ENCODE measurements at regions not wholly inside any gene's neighbourhood (a gene's known extent, or its start where the extent isn't known, plus 50 kb on each side); places are given as distances from the start of the nearest gene placed in this dataset.
"Not testable (repeated sequence)": the region's sequence is repeated elsewhere in the genome, so short reads cannot be mapped to it uniquely, and the experiment has no call there.

DNA sequence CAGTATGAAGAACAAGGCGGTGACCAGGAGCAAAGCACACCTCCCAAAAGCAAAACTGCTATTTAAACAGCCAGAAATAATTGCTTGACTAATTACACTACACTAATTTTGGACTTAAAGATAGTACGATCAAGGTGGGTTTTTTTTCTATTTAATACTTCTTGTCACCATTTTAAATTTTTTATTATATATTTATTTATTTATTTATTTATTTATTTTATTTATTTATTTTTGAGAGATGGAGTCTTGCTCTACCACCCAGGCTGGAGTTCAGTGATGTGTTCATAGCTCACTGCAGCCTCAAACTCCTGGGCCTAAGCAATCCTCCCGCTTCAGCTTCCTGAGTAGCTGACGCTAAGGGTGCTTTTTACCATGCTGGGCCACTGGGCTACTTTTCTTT is 146.2 kb upstream of the IRX1 start:
- no peaks in the 10 kb centered on the region for H3K4me1 ChIP-seq (ENCODE audit: control insufficient read depth in 2 of 2, insufficient read depth in 2 of 2, low read length in 2 of 2)
- WGBS (ENCODE audit: insufficient coverage): 97% methylated on average over 2 of the region's 4 CpGs
- ChIA-PET CTCF (no interaction called here), POLR2A (no interaction called here)
- H3K9me3 Mint-ChIP-seq (ENCODE audit: insufficient read depth): peaks cover 3% of the 10 kb centered on the region
- no peaks in the 10 kb centered on the region for H4K20me1 ChIP-seq (ENCODE audit: control insufficient read depth, insufficient read depth, low read length, poor library complexity, severe bottlenecking)
- H3K9ac ChIP-seq (ENCODE audit: low read length): no peak overlapping the region
- no peaks in the 10 kb centered on the region for H3K79me2 ChIP-seq (ENCODE audit: control insufficient read depth, insufficient read depth, low read length)
- H3K4me3 Mint-ChIP-seq: no peak overlapping the region
- no peaks in the 10 kb centered on the region for H3K27me3 ChIP-seq (replicated peaks in 1 of 4; ENCODE audit: control extremely low read depth in 1 of 4, control insufficient read depth in 3 of 4, insufficient read depth in 4 of 4, low read length in 3 of 4)
- no peaks in the 10 kb centered on the region for H3K27me3 Mint-ChIP-seq
- intact Hi-C loops (cut with micrococcal nuclease): no loop called here
- no peak for ATAC-seq (ENCODE audit: low read depth)
- H3K4me1 Mint-ChIP-seq: no peaks in the 10 kb centered on the region
- no peak overlapping the region for H3K27ac Mint-ChIP-seq
- no peaks in the 10 kb centered on the region for H3K36me3 ChIP-seq (replicated peaks in 1 of 2; ENCODE audit: control extremely low read depth in 1 of 2, control insufficient read depth in 1 of 2, extremely low read depth in 1 of 2, insufficient read depth in 2 of 2, low read length in 1 of 2)
- no peak overlapping the region for H3K4me3 ChIP-seq (ENCODE audit: control extremely low read depth in 1 of 5, extremely low read depth in 1 of 5, insufficient read depth in 1 of 5, low read depth in 2 of 5, low read length in 4 of 5)
- H3K9me3 ChIP-seq (ENCODE audit: control extremely low read depth in 1 of 3, control insufficient read depth in 2 of 3, insufficient read depth in 1 of 3, low read length in 2 of 3): peaks cover 0 to 19% (median 0%) of the 10 kb centered on the region in 3 donors
- no peak overlapping the region for H3K27ac ChIP-seq (ENCODE audit: low read length in 2 of 2)
- TF ChIP-seq, protein P1, sequence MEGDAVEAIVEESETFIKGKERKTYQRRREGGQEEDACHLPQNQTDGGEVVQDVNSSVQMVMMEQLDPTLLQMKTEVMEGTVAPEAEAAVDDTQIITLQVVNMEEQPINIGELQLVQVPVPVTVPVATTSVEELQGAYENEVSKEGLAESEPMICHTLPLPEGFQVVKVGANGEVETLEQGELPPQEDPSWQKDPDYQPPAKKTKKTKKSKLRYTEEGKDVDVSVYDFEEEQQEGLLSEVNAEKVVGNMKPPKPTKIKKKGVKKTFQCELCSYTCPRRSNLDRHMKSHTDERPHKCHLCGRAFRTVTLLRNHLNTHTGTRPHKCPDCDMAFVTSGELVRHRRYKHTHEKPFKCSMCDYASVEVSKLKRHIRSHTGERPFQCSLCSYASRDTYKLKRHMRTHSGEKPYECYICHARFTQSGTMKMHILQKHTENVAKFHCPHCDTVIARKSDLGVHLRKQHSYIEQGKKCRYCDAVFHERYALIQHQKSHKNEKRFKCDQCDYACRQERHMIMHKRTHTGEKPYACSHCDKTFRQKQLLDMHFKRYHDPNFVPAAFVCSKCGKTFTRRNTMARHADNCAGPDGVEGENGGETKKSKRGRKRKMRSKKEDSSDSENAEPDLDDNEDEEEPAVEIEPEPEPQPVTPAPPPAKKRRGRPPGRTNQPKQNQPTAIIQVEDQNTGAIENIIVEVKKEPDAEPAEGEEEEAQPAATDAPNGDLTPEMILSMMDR (IDR thresholded peaks at IDR 0.05): no peak
- TF ChIP-seq EZH2 (IDR thresholded peaks at IDR 0.05; ENCODE audit: borderline replicate concordance, insufficient read depth, low read depth, low read length, poor library complexity, severe bottlenecking): no peak
- H3K4me2 ChIP-seq (replicated peaks; ENCODE audit: low read depth, low read length, poor library complexity, severe bottlenecking): no peak overlapping the region
- H2AFZ ChIP-seq (ENCODE audit: insufficient read depth, low read depth, low read length, poor library complexity, severe bottlenecking): no peak overlapping the region
- DNase-seq: no peak

DNA sequence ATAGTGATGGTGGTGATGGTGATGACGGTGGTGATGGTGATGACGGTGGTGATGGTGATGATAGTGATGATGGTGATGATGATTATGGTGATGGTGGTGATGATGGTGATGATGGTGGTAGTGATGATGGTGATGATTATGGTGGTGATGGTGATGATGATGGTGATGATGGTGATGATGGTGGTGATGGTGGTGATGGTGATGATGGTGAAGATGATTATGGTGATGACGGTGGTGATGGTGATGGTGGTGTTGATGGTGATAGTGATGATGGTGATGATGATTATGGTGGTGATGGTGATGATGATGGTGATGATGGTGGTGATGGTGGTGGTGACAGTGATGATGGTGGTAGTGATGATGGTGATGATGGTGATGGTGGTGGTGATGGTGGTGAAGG is 149.2 kb upstream of the IRX1 start:
- intact Hi-C loops (cut with micrococcal nuclease): no loop called here
- Mint-ChIP-seq H3K27me3 (no peaks in the 10 kb centered on the region), H3K4me3 (no peak overlapping the region), H3K9me3 (ENCODE audit: insufficient read depth) (no peaks in the 10 kb centered on the region), H3K4me1 (no peaks in the 10 kb centered on the region), H3K27ac (no peak overlapping the region)
- Histone ChIP-seq H3K4me3 (ENCODE audit: control extremely low read depth in 1 of 5, extremely low read depth in 1 of 5, insufficient read depth in 1 of 5, low read depth in 2 of 5, low read length in 4 of 5) (no peak overlapping the region), H4K20me1 (ENCODE audit: control insufficient read depth, insufficient read depth, low read length, poor library complexity, severe bottlenecking) (no peaks in the 10 kb centered on the region), H3K4me1 (ENCODE audit: control insufficient read depth in 2 of 2, insufficient read depth in 2 of 2, low read length in 2 of 2) (no peaks in the 10 kb centered on the region), H3K4me2 (replicated peaks; ENCODE audit: low read depth, low read length, poor library complexity, severe bottlenecking) (no peak overlapping the region), H3K27ac (ENCODE audit: low read length in 2 of 2) (no peak overlapping the region), H3K79me2 (ENCODE audit: control insufficient read depth, insufficient read depth, low read length) (no peaks in the 10 kb centered on the region), H3K36me3 (replicated peaks in 1 of 2; ENCODE audit: control extremely low read depth in 1 of 2, control insufficient read depth in 1 of 2, extremely low read depth in 1 of 2, insufficient read depth in 2 of 2, low read length in 1 of 2) (no peaks in the 10 kb centered on the region), H3K27me3 (replicated peaks in 1 of 4; ENCODE audit: control extremely low read depth in 1 of 4, control insufficient read depth in 3 of 4, insufficient read depth in 4 of 4, low read length in 3 of 4) (no peaks in the 10 kb centered on the region), H3K9ac (ENCODE audit: low read length) (no peak overlapping the region), H3K9me3 (ENCODE audit: control extremely low read depth in 1 of 3, control insufficient read depth in 2 of 3, insufficient read depth in 1 of 3, low read length in 2 of 3) (peaks cover 0 to 13% (median 0%) of the 10 kb centered on the region in 3 donors), H2AFZ (ENCODE audit: insufficient read depth, low read depth, low read length, poor library complexity, severe bottlenecking) (no peak overlapping the region)
- no peak for DNase-seq
- TF ChIP-seq, protein P1 (IDR thresholded peaks at IDR 0.05): no peak
- no peak for TF ChIP-seq EZH2 (IDR thresholded peaks at IDR 0.05; ENCODE audit: borderline replicate concordance, insufficient read depth, low read depth, low read length, poor library complexity, severe bottlenecking)
- 61% methylated on average over 3 of the region's 3 CpGs for WGBS (ENCODE audit: insufficient coverage)
- ATAC-seq (ENCODE audit: low read depth): no peak
- ChIA-PET POLR2A (no interaction called here), CTCF (no interaction called here)

DNA sequence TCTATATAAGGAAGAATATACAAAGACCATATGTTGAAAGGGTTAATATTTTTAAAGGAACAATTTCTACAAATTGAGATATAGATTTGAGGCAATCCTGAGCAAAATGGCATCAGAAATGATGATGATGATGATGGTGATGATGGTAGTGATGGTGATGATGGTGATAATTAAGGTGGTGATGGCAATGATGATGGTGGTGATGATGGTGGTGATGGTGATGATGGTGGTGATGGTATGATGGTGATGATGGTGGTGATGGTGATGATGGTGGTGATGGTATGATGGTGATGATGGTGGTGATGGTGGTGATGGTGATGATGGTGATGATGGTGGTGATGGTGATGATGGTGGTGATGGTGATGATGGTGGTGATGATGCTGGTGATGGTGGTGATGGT is 150.1 kb upstream of the IRX1 start:
- H3K27ac ChIP-seq (ENCODE audit: low read length in 2 of 2); H3K4me3 Mint-ChIP-seq; ATAC-seq (ENCODE audit: low read depth); H4K20me1 ChIP-seq (ENCODE audit: control insufficient read depth, insufficient read depth, low read length, poor library complexity, severe bottlenecking); DNase-seq; H3K27me3 ChIP-seq (replicated peaks in 1 of 4; ENCODE audit: control extremely low read depth in 1 of 4, control insufficient read depth in 3 of 4, insufficient read depth in 4 of 4, low read length in 3 of 4); POLR2A ChIA-PET; H3K27me3 Mint-ChIP-seq; H2AFZ ChIP-seq (ENCODE audit: insufficient read depth, low read depth, low read length, poor library complexity, severe bottlenecking); H3K27ac Mint-ChIP-seq; intact Hi-C loops (cut with micrococcal nuclease); H3K9me3 Mint-ChIP-seq (ENCODE audit: insufficient read depth); H3K4me1 ChIP-seq (ENCODE audit: control insufficient read depth in 2 of 2, insufficient read depth in 2 of 2, low read length in 2 of 2); H3K4me3 ChIP-seq (ENCODE audit: control extremely low read depth in 1 of 5, extremely low read depth in 1 of 5, insufficient read depth in 1 of 5, low read depth in 2 of 5, low read length in 4 of 5); H3K79me2 ChIP-seq (ENCODE audit: control insufficient read depth, insufficient read depth, low read length); H3K4me1 Mint-ChIP-seq; H3K4me2 ChIP-seq (replicated peaks; ENCODE audit: low read depth, low read length, poor library complexity, severe bottlenecking); CTCF ChIA-PET; H3K36me3 ChIP-seq (replicated peaks in 1 of 2; ENCODE audit: control extremely low read depth in 1 of 2, control insufficient read depth in 1 of 2, extremely low read depth in 1 of 2, insufficient read depth in 2 of 2, low read length in 1 of 2); H3K9ac ChIP-seq (ENCODE audit: low read length): not testable (repeated sequence)
- peaks cover 0 to 13% (median 0%) of the 10 kb centered on the region in 3 donors for H3K9me3 ChIP-seq (ENCODE audit: control extremely low read depth in 1 of 3, control insufficient read depth in 2 of 3, insufficient read depth in 1 of 3, low read length in 2 of 3)
